ENCODE measurements at regions not wholly inside any gene's neighbourhood (a gene's known extent, or its start where the extent isn't known, plus 50 kb on each side); places are given as distances from the start of the nearest gene placed in this dataset.

DNA sequence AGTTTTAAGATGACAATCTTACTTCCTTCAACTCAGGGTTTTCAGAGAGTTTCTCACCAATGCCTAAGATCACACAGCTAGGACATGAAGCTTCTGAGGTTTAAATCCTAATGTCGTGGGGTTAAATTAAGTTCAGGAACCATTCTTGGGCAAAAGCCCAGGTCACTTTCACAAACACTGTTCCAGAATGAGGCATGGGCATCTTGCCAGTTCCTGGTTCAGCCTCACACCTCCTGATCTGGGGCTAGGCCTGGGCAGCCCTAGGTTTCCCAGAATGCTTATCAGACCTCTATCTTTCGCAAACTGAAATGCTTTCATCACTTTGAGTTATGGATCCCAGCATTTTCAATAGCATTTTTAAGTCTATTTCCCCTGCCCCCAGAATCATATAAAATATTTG lies 224.8 kb upstream of the EDA2R start:
- H3K4me1 ChIP-seq (ENCODE audit: control insufficient read depth in 1 of 2, insufficient read depth in 2 of 2, low read length in 2 of 2), result no peaks in the 10 kb centered on the region
- H3K9ac ChIP-seq (ENCODE audit: low read length), result no peak overlapping the region
- ChIA-PET RAD21 (ENCODE audit: low non-redundant PET in 1 of 2, low total read pairs in 2 of 2, uncharacterized antibody in 2 of 2, unreplicated experiment in 2 of 2) (no interaction called here), POLR2A (no interaction called here), CTCF (no interaction called here)
- H3K79me2 ChIP-seq (ENCODE audit: insufficient read depth, low read length), result no peaks in the 10 kb centered on the region
- H3K4me2 ChIP-seq (ENCODE audit: low read length), result no peak overlapping the region
- no peaks in the 10 kb centered on the region for H3K36me3 ChIP-seq (ENCODE audit: control insufficient read depth in 1 of 2, insufficient read depth in 2 of 2, low read length in 2 of 2)
- no peak for ATAC-seq
- H3K27me3 ChIP-seq (ENCODE audit: insufficient read depth, low read length), result no peaks in the 10 kb centered on the region
- no peaks in the 10 kb centered on the region for H3K9me3 ChIP-seq (ENCODE audit: control insufficient read depth in 1 of 2, insufficient read depth in 1 of 2, low read depth in 1 of 2, low read length in 2 of 2)
- no peaks in the 10 kb centered on the region for H3K9me2 ChIP-seq (ENCODE audit: insufficient read depth)
- no TSS peak for BruUV-seq (replicated peaks)
- TF ChIP-seq TCF7L2 (IDR thresholded peaks at IDR 0.05; ENCODE audit: borderline replicate concordance, extremely low read depth, insufficient read depth, insufficient read length) (no peak), RAD21 (IDR thresholded peaks at IDR 0.05; ENCODE audit: low read depth) (no peak), FOSL1 (IDR thresholded peaks at IDR 0.05; ENCODE audit: low read depth) (no peak), CEBPB (IDR thresholded peaks at IDR 0.05; ENCODE audit: low read depth) (no peak), EGR1 (IDR thresholded peaks at IDR 0.05; ENCODE audit: low read depth) (no peak), ELF1 (IDR thresholded peaks at IDR 0.05; ENCODE audit: borderline replicate concordance, low read depth) (no peak), ZBTB33 (IDR thresholded peaks at IDR 0.05; ENCODE audit: extremely low read depth, insufficient replicate concordance, low read length) (no peak), POLR2AphosphoS5 (IDR thresholded peaks at IDR 0.05; ENCODE audit: low read depth, low read length) (no peak), JUND (IDR thresholded peaks at IDR 0.05) (no peak), SRF (IDR thresholded peaks at IDR 0.05; ENCODE audit: low read depth) (no peak), CBX3 (IDR thresholded peaks at IDR 0.05; ENCODE audit: low read depth) (no peak), YY1 (IDR thresholded peaks at IDR 0.05; ENCODE audit: extremely low read depth, insufficient replicate concordance, low read depth, low read length) (no peak), POLR2A (IDR thresholded peaks at IDR 0.05; ENCODE audit: borderline replicate concordance, extremely low read depth, insufficient read depth, insufficient read length) (no peak), SIN3A (IDR thresholded peaks at IDR 0.05; ENCODE audit: low read depth) (no peak), EZH2 (IDR thresholded peaks at IDR 0.05) (no peak), CTCF (IDR thresholded peaks at IDR 0.05 in 2 of 3, conservative IDR thresholded peaks at IDR 0.05 in 1 of 3; ENCODE audit: borderline replicate concordance in 1 of 3, insufficient read depth in 1 of 3, low read depth in 2 of 3, low read length in 2 of 3) (no peak), SP1 (IDR thresholded peaks at IDR 0.05; ENCODE audit: low read depth) (no peak)
- TF ChIP-seq, protein P1, sequence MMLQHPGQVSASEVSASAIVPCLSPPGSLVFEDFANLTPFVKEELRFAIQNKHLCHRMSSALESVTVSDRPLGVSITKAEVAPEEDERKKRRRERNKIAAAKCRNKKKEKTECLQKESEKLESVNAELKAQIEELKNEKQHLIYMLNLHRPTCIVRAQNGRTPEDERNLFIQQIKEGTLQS (IDR thresholded peaks at IDR 0.05), result no peak
- H3K27ac ChIP-seq (ENCODE audit: low read depth, low read length), result no peak overlapping the region
- intact Hi-C loops (cut with micrococcal nuclease), result no loop called here
- no peak for DNase-seq (ENCODE audit: low read depth, low spot score)
- no peak overlapping the region for H2AFZ ChIP-seq (ENCODE audit: low read depth, low read length, poor library complexity, severe bottlenecking)
- H3K4me3 ChIP-seq (replicated peaks in 1 of 2; ENCODE audit: low read depth in 1 of 2, low read length in 2 of 2), result no peak overlapping the region
- H4K20me1 ChIP-seq (ENCODE audit: insufficient read depth), result no peaks in the 10 kb centered on the region

Data from HCT116 (cell line).